ENCODE measurements at regions not wholly inside any gene's neighbourhood (a gene's known extent, or its start where the extent isn't known, plus 50 kb on each side); places are given as distances from the start of the nearest gene placed in this dataset.

DNA sequence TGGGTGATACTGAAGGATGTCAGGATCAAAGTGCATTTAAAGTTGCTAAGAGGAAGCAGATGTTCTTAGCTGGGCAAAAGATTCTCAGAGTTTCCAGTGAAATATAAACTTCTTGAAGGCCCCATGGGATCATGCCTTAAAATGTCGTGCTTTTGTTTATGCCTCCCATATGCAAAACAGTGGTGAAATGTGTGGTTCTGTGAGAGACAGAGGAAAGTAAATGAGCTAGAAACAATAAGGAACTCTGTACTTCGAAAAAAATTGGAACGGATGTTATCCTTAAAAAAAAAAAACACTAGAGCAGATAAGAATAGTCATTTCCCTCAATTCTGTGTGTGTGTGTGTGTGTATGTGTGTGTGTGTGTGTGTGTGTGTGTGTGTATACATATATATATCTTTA, 497.0 kb upstream of the TBL1XR1 start:
- FAIRE-seq (no peak), DNase-seq (ENCODE audit: low read depth in 1 of 2, low spot score in 2 of 2) (no peak)
- Histone ChIP-seq H4K20me1 (replicated peaks in 1 of 2; ENCODE audit: control insufficient read depth in 1 of 2, insufficient read depth in 2 of 2, low read length in 2 of 2) (no peaks in the 10 kb centered on the region), H2BK20ac (ENCODE audit: low read length) (no peak overlapping the region), H3K79me2 (ENCODE audit: control insufficient read depth in 1 of 2, insufficient read depth in 2 of 2, low read length in 2 of 2) (no peaks in the 10 kb centered on the region), H4K5ac (ENCODE audit: insufficient read length, low read depth, low read length) (no peak overlapping the region), H3K4me2 (ENCODE audit: insufficient read depth in 1 of 2, low read depth in 2 of 2, low read length in 2 of 2) (no peak overlapping the region), H4K8ac (ENCODE audit: extremely low read depth, insufficient read depth, low read length) (no peak overlapping the region), H3K14ac (ENCODE audit: insufficient read length) (no peak overlapping the region), H3K4me3 (ENCODE audit: extremely low read depth in 1 of 4, insufficient read depth in 2 of 4, low read depth in 3 of 4, low read length in 4 of 4) (no peak overlapping the region), H2AFZ (ENCODE audit: low read length) (peak overlapping the region; percentile 15; the same call in 1 of the 2 replicates), H4K91ac (replicated peaks; ENCODE audit: insufficient read length, low read length) (no peak overlapping the region), H3K23me2 (ENCODE audit: low read depth, low read length) (no peaks in the 10 kb centered on the region), H3K23ac (ENCODE audit: insufficient read length) (no peak overlapping the region), H2BK15ac (ENCODE audit: low read length) (no peak overlapping the region), H2AK5ac (ENCODE audit: low read depth, low read length) (no peak overlapping the region), H2BK120ac (replicated peaks; ENCODE audit: low read depth, low read length) (no peak overlapping the region), H3K4me1 (replicated peaks in 1 of 4; ENCODE audit: control insufficient read depth in 3 of 4, insufficient read depth in 4 of 4, low read length in 3 of 4) (peaks cover 0 to 2% (median 0%) of the 10 kb centered on the region in 4 experiments; a peak in 1 of 7 replicates), H3K9ac (replicated peaks in 1 of 4; ENCODE audit: extremely low read depth in 1 of 4, low read depth in 3 of 4, low read length in 3 of 4) (no peak overlapping the region), H3K18ac (ENCODE audit: extremely low read depth, low read length) (no peak overlapping the region), H3K9me3 (ENCODE audit: insufficient read depth in 2 of 2, low read depth in 1 of 2, low read length in 1 of 2) (no peaks in the 10 kb centered on the region), H3K36me3 (ENCODE audit: control insufficient read depth in 2 of 4, insufficient read depth in 4 of 4, low read length in 3 of 4) (no peaks in the 10 kb centered on the region), H3K56ac (replicated peaks; ENCODE audit: insufficient read length, low read depth, low read length) (no peak overlapping the region), H3K4ac (replicated peaks; ENCODE audit: insufficient read length, low read depth, low read length) (no peak overlapping the region), H2BK12ac (ENCODE audit: low read depth, low read length) (no peak overlapping the region), H3K79me1 (ENCODE audit: low read depth, low read length) (no peaks in the 10 kb centered on the region), H3K27me3 (replicated peaks in 1 of 4; ENCODE audit: control insufficient read depth in 3 of 4, extremely low read depth in 1 of 4, insufficient read depth in 3 of 4, low read length in 3 of 4) (no peaks in the 10 kb centered on the region), H2BK5ac (ENCODE audit: low read depth, low read length) (no peak overlapping the region), H3K27ac (ENCODE audit: low read depth, low read length) (no peak overlapping the region)
- CTCF ChIA-PET (ENCODE audit: partially characterized antibody): no interaction called here
- no peak for TF ChIP-seq TEAD4 (IDR thresholded peaks at IDR 0.05; ENCODE audit: low read depth, low read length)
- POLR2A ChIA-PET (ENCODE audit: partially characterized antibody): no interaction called here
- 88% methylated on average over 3 of the region's 3 CpGs; no CpG with 5 or more reads in 1 of the 2 experiments for WGBS, 2 experiments (ENCODE audit: extremely low coverage in 1 of 2, insufficient coverage in 1 of 2, insufficient read length in 1 of 2, insufficient replicate concordance in 2 of 2, low coverage in 1 of 2, low lambda C conversion rate in 2 of 2, missing lambda C conversion rate in 1 of 2)
